Neural cell (in vitro differentiated cells): ENCODE measurements at regions not wholly inside any gene's neighbourhood (a gene's known extent, or its start where the extent isn't known, plus 50 kb on each side); places are given as distances from the start of the nearest gene placed in this dataset.

Experiments used
- EP300 ChIP-seq: fragments of 450-650 bp; conservative IDR thresholded peaks from 2 replicates; pipeline ENCODE4 v1.6.1; 2014; ENCODE audit warnings: antibody characterized with exemption, mild to moderate bottlenecking, moderate library complexity; ENCODE audit not compliant: poor library complexity, severe bottlenecking
- EZH2 ChIP-seq: fragments of 200-600, 300-800 bp; shearing (Covaris generic), sonication (generic); IDR thresholded peaks from 2 replicates; pipeline ENCODE4 v1.6.1; 2014; ENCODE audit warnings: antibody characterized with exemption, low read length, borderline replicate concordance, mild to moderate bottlenecking; ENCODE audit not compliant: insufficient read depth, poor library complexity, severe bottlenecking
- POLR2AphosphoS5 ChIP-seq: IDR thresholded peaks from 2 replicates; pipeline ENCODE4 v1.6.1; 2012
- RAD21 ChIP-seq: fragments of 450-650 bp; conservative IDR thresholded peaks from 2 replicates; pipeline ENCODE4 v1.6.1; 2014; ENCODE audit warnings: antibody characterized with exemption, mild to moderate bottlenecking, moderate library complexity
- SMC3 ChIP-seq: fragments of 450-650 bp; conservative IDR thresholded peaks from 2 replicates; pipeline ENCODE4 v1.6.1; 2014; ENCODE audit warnings: antibody characterized with exemption, mild to moderate bottlenecking, moderate library complexity; ENCODE audit not compliant: poor library complexity
- TAF1 ChIP-seq: IDR thresholded peaks from 2 replicates; pipeline ENCODE4 v1.6.1; 2012; ENCODE audit warnings: low read depth
- TF ChIP-seq, protein P1 (sequence below): fragments of 450-650 bp; IDR thresholded peaks from 2 replicates; pipeline ENCODE4 v1.5.1; 2014; ENCODE audit warnings: antibody characterized with exemption, mild to moderate bottlenecking, moderate library complexity; ENCODE audit not compliant: poor library complexity, severe bottlenecking
- TF ChIP-seq, protein P2 (sequence below): IDR thresholded peaks from 2 replicates; pipeline ENCODE4 v1.6.1; 2012; ENCODE audit warnings: borderline replicate concordance

DNA sequence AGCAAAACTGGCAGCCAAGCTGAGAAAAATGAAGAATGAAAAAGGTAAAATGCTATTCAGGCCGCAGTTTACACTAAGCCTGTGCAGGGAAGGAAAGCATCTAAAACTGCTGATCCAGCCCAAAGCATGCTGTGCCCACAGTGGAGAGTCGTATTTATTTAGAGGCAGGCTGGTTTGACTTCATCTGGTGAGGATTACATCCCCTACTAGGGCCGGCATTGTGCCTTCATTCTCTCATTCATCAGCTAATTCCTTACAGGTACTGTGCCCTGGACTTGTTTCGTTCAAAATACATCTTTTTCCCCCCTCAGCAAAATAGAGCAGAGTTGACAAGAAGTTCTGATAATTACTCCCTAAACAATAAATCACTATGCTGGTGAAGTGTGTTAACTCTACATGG, 137.5 kb upstream of the DAP start:
- no peak for TF ChIP-seq EP300
- TF ChIP-seq, protein P1, sequence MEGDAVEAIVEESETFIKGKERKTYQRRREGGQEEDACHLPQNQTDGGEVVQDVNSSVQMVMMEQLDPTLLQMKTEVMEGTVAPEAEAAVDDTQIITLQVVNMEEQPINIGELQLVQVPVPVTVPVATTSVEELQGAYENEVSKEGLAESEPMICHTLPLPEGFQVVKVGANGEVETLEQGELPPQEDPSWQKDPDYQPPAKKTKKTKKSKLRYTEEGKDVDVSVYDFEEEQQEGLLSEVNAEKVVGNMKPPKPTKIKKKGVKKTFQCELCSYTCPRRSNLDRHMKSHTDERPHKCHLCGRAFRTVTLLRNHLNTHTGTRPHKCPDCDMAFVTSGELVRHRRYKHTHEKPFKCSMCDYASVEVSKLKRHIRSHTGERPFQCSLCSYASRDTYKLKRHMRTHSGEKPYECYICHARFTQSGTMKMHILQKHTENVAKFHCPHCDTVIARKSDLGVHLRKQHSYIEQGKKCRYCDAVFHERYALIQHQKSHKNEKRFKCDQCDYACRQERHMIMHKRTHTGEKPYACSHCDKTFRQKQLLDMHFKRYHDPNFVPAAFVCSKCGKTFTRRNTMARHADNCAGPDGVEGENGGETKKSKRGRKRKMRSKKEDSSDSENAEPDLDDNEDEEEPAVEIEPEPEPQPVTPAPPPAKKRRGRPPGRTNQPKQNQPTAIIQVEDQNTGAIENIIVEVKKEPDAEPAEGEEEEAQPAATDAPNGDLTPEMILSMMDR = no peak
- TF ChIP-seq EZH2 = no peak
- no peak for TF ChIP-seq RAD21
- TF ChIP-seq, protein P2, sequence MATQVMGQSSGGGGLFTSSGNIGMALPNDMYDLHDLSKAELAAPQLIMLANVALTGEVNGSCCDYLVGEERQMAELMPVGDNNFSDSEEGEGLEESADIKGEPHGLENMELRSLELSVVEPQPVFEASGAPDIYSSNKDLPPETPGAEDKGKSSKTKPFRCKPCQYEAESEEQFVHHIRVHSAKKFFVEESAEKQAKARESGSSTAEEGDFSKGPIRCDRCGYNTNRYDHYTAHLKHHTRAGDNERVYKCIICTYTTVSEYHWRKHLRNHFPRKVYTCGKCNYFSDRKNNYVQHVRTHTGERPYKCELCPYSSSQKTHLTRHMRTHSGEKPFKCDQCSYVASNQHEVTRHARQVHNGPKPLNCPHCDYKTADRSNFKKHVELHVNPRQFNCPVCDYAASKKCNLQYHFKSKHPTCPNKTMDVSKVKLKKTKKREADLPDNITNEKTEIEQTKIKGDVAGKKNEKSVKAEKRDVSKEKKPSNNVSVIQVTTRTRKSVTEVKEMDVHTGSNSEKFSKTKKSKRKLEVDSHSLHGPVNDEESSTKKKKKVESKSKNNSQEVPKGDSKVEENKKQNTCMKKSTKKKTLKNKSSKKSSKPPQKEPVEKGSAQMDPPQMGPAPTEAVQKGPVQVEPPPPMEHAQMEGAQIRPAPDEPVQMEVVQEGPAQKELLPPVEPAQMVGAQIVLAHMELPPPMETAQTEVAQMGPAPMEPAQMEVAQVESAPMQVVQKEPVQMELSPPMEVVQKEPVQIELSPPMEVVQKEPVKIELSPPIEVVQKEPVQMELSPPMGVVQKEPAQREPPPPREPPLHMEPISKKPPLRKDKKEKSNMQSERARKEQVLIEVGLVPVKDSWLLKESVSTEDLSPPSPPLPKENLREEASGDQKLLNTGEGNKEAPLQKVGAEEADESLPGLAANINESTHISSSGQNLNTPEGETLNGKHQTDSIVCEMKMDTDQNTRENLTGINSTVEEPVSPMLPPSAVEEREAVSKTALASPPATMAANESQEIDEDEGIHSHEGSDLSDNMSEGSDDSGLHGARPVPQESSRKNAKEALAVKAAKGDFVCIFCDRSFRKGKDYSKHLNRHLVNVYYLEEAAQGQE = no peak
- TF ChIP-seq POLR2AphosphoS5 = no peak
- no peak for TF ChIP-seq SMC3
- no peak for TF ChIP-seq TAF1
